Kidney epithelial cell (primary cell): ENCODE measurements at regions not wholly inside any gene's neighbourhood (a gene's known extent, or its start where the extent isn't known, plus 50 kb on each side); places are given as distances from the start of the nearest gene placed in this dataset.
A peak's percentile ranks its signal among the peaks of the same experiment; 100 is the strongest.

Experiments
- DNase-seq: peaks from one replicate; pipeline ENCODE4 v3.0.0-alpha.2; 2010; ENCODE audit warnings: low read depth
- H3K27me3 ChIP-seq: 2 replicates; pipeline ENCODE4 v1.6.0; 2011; ENCODE audit warnings: low read length; ENCODE audit not compliant: control insufficient read depth, insufficient read depth
- H3K36me3 ChIP-seq: 2 replicates; pipeline ENCODE4 v1.5.1; 2011; ENCODE audit warnings: low read length; ENCODE audit not compliant: control insufficient read depth, insufficient read depth
- H3K4me3 ChIP-seq: 2 replicates; pipeline ENCODE4 v1.5.1; 2011; ENCODE audit warnings: low read depth, mild to moderate bottlenecking, control low read depth, low read length
- CTCF ChIP-seq: IDR thresholded peaks from 2 replicates; pipeline ENCODE4 v1.5.1; 2011; ENCODE audit warnings: mild to moderate bottlenecking, moderate library complexity, low read length, control low read depth, inconsistent platforms; ENCODE audit not compliant: insufficient read depth, poor library complexity, severe bottlenecking

DNA sequence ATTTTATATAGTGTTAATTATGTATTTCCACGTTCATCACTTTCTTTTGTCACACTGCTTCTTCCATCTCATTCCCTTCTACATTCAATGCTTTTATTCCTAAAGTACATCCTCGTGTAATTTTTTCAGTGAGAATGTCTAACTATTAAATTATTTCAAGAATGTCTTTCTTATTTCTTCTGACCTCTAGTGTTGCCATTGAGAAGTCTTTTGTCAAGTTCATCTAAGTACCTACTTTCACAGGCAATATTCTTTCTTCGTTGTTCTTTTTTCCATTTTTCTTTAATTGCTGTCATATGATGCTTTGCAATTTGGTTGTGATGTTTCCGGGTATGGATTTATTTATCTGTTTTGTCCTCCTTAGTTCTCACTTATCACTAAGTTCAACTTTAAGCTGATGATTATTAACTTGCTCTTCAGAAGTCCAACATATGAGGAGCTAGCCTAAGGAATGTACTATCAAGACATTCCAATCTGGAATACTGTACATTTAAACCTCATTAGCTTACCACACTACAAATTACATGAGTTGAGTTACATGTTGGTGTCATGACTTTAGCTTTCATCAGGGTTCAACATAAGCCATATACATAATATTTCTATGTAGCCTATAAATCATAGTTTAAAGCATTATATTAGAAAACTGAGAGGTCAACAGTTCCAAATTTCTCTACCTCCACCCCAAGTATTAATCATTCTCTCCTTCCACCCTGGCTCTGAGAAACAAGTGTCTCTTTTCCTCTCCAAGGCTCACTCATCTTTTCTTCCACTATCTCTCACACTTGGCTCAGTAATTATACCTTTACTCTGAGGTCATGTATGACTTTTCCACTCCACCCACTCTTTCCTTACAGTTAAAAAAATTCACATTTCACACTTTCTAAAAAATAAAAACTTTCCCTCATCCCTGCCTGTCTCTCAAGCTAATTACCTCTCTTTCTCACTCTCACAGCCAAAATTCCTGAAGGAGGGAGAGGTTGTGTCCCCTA, 81.5 kb downstream of the COX18 start:
- Histone ChIP-seq H3K36me3 (no peaks in the 10 kb centered on the region), H3K27me3 (no peaks in the 10 kb centered on the region), H3K4me3 (no peak overlapping the region)
- no peak for TF ChIP-seq CTCF
- no peak for DNase-seq

GRCh38 chr4:72984351-72984750, 85.2 kb downstream of the COX18 start:
- H3K4me3 ChIP-seq = no peak overlapping the region
- H3K36me3 ChIP-seq = no peaks in the 10 kb centered on the region
- no peak for TF ChIP-seq CTCF
- H3K27me3 ChIP-seq = no peaks in the 10 kb centered on the region
- DNase-seq = no peak

- no peak for DNase-seq
- Histone ChIP-seq H3K36me3 (no peaks in the 10 kb centered on the region), H3K4me3 (no peak overlapping the region), H3K27me3 (no peaks in the 10 kb centered on the region)
- TF ChIP-seq CTCF = no peak
These were observed 85.8 kb downstream of the COX18 start for GRCh38 chr4:72983709-72984108.

- Histone ChIP-seq H3K4me3 (no peak overlapping the region), H3K36me3 (no peaks in the 10 kb centered on the region), H3K27me3 (no peaks in the 10 kb centered on the region)
- no peak for TF ChIP-seq CTCF
- peak; percentile 41 for DNase-seq
These were observed 91.5 kb downstream of the COX18 start for GRCh38 chr4:72977936-72978485.

- DNase-seq = no peak
- no peak for TF ChIP-seq CTCF
- Histone ChIP-seq H3K27me3 (no peaks in the 10 kb centered on the region), H3K36me3 (no peaks in the 10 kb centered on the region), H3K4me3 (no peak overlapping the region)
These were observed 94.1 kb downstream of the COX18 start for GRCh38 chr4:72975488-72975784.
